D341Med (cell line): ENCODE measurements at regions not wholly inside any gene's neighbourhood (a gene's known extent, or its start where the extent isn't known, plus 50 kb on each side); places are given as distances from the start of the nearest gene placed in this dataset.
"Not testable (repeated sequence)": the region's sequence is repeated elsewhere in the genome, so short reads cannot be mapped to it uniquely, and the experiment has no call there.

Source experiments
- DNase-seq: peaks from one replicate; pipeline ENCODE4 v3.0.0; 2012; ENCODE audit warnings: low spot score

- DNase-seq = no peak
Observed at GRCh38 chr9:99628849-99629620, 192.7 kb upstream of the NR4A3 start.

- DNase-seq = no peak
Observed at GRCh38 chr9:99632349-99633038, 189.2 kb upstream of the NR4A3 start.

- DNase-seq = no peak
Observed at GRCh38 chr9:99633265-99633664, 188.4 kb upstream of the NR4A3 start.

- DNase-seq = no peak
Observed at GRCh38 chr9:99634186-99634585, 187.5 kb upstream of the NR4A3 start.

- DNase-seq = no peak
Observed at GRCh38 chr9:99635032-99635431, 186.7 kb upstream of the NR4A3 start.

GRCh38 chr9:99637641-99638040 lies 184.0 kb upstream of the NR4A3 start:
- no peak for DNase-seq

- no peak for DNase-seq
Observed at GRCh38 chr9:99638971-99639370, 182.7 kb upstream of the NR4A3 start.

- no peak for DNase-seq
Observed at GRCh38 chr9:99647604-99648003, 174.1 kb upstream of the NR4A3 start.

- DNase-seq = no peak
Observed at GRCh38 chr9:99650187-99650874, 171.4 kb upstream of the NR4A3 start.

GRCh38 chr9:99660191-99660636 lies 161.5 kb upstream of the NR4A3 start:
- no peak for DNase-seq

GRCh38 chr9:99663297-99663696 lies 158.4 kb upstream of the NR4A3 start:
- DNase-seq = no peak

GRCh38 chr9:99663856-99664255 lies 157.8 kb upstream of the NR4A3 start:
- DNase-seq = peak; percentile 28

GRCh38 chr9:99666571-99666970 lies 155.1 kb upstream of the NR4A3 start:
- no peak for DNase-seq

GRCh38 chr9:99670886-99671285 lies 150.8 kb upstream of the NR4A3 start:
- not testable (repeated sequence) for DNase-seq

- DNase-seq = no peak
Observed at GRCh38 chr9:99677281-99677680, 144.4 kb upstream of the NR4A3 start.

- no peak for DNase-seq
Observed at GRCh38 chr9:99678566-99678965, 143.1 kb upstream of the NR4A3 start.

- no peak for DNase-seq
Observed at GRCh38 chr9:99680191-99680590, 141.5 kb upstream of the NR4A3 start.

GRCh38 chr9:99681113-99681512 lies 140.6 kb upstream of the NR4A3 start:
- no peak for DNase-seq

- DNase-seq = no peak
Observed at GRCh38 chr9:99682378-99682777, 139.3 kb upstream of the NR4A3 start.

- no peak for DNase-seq
Observed at GRCh38 chr9:99682870-99683269, 138.8 kb upstream of the NR4A3 start.

GRCh38 chr9:99690573-99690972 lies 131.1 kb upstream of the NR4A3 start:
- no peak for DNase-seq

- DNase-seq = no peak
Observed at GRCh38 chr9:99693888-99694287, 127.8 kb upstream of the NR4A3 start.

GRCh38 chr9:99694393-99694792 lies 127.3 kb upstream of the NR4A3 start:
- no peak for DNase-seq
